AG09309 (cell line): ENCODE measurements at regions not wholly inside any gene's neighbourhood (a gene's known extent, or its start where the extent isn't known, plus 50 kb on each side); places are given as distances from the start of the nearest gene placed in this dataset.

Source experiments
- DNase-seq: peaks from one replicate; pipeline ENCODE4 v3.0.0-alpha.2; 2010; ENCODE audit warnings: low read depth
- H3K4me3 ChIP-seq: 2 replicates; pipeline ENCODE4 v1.5.1; 2011; ENCODE audit warnings: mild to moderate bottlenecking, low read depth, low read length, moderate library complexity; ENCODE audit not compliant: control insufficient read depth
- TF ChIP-seq, protein P1 (sequence below): IDR thresholded peaks from 2 replicates; pipeline ENCODE4 v1.5.1; 2011; ENCODE audit warnings: mild to moderate bottlenecking, low read depth, low read length, inconsistent platforms; ENCODE audit not compliant: insufficient read depth, control insufficient read depth; ENCODE audit errors: missing control alignments

DNA sequence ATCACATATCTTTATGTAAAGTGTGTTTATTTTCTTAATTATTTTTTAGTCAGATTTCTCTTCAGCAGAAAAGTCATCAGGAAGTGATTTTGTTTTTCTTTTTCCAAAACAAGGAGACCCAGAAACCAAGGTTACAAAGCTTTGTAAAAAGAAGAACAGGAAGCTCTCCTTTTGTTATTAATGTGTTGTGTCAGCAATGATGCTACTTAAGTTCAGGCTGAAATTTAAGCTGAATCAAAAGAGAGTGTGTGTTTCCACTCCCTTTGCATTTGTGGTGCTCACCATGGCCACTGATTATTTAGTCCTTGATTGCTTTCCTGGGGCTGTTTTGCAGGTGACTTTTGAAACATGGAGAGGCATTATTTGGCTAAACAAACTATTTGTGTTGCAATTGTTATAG is 155.3 kb upstream of the ATP2B1 start:
- H3K4me3 ChIP-seq, result no peak overlapping the region
- no peak for DNase-seq
- TF ChIP-seq, protein P1, sequence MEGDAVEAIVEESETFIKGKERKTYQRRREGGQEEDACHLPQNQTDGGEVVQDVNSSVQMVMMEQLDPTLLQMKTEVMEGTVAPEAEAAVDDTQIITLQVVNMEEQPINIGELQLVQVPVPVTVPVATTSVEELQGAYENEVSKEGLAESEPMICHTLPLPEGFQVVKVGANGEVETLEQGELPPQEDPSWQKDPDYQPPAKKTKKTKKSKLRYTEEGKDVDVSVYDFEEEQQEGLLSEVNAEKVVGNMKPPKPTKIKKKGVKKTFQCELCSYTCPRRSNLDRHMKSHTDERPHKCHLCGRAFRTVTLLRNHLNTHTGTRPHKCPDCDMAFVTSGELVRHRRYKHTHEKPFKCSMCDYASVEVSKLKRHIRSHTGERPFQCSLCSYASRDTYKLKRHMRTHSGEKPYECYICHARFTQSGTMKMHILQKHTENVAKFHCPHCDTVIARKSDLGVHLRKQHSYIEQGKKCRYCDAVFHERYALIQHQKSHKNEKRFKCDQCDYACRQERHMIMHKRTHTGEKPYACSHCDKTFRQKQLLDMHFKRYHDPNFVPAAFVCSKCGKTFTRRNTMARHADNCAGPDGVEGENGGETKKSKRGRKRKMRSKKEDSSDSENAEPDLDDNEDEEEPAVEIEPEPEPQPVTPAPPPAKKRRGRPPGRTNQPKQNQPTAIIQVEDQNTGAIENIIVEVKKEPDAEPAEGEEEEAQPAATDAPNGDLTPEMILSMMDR, result no peak

DNA sequence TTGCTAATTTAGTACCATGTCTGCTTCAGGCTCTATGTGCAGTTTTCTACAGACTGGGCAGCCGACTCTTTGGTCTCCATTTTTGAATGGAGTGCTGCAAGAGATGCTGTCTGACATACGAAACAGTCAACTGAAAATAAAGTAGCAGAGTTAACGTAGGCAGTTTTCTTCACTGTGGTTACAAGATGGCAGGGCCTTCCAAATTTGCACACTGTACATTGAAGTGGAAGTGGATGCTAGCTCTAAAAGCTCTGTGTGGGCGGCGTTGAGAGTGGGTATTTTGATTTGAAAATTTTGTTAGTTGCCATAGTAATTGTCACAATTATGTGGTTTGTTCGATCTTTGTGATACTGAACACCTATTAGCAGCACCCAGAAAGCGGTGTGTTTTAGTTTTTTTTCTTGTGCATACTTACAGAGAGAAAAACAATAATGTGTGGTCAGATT is 154.9 kb upstream of the ATP2B1 start:
- H3K4me3 ChIP-seq, result no peak overlapping the region
- DNase-seq, result no peak
- TF ChIP-seq, protein P1, result no peak

DNA sequence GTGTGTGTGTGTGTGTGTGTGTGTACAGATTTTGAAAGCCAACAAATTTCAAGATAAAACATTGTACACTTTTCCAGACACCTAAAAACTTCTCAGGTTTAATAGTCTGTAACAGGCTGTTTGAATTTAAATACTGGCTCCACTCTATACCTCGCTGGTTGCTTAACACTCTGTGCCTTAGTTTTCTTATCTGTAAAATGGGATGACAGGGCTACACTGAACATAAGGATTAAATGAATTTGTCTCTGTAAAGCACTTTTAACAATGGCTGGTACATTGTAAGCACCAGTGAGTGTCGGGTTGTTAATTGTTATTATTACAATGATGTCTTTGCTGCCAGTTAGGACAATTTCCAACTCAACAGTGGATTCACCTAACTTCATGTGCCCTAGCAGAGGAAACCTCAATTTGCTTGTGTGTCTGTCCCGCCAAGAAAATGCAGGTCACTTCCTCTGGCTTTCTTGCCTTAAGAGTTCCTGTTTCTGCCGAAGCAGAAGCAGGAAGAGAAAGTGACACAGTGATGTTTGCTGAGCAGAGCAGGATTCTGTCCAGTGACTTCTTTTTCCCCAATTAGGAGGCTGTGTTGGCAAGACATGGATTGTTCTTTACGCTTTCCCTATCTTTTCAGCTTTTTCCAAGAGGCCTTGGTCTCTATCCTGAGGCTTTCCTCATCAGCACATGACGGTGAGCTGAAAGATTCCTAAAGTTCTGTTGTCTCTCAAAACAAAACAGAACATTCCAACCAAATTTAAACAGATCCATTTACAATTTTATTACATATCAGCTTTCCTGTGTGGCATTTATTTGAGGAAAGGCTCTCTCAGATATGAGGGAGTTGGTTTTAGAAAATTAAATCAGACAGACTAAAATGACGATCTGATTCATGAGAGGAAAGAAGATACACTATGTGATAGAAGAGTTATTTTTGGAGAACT is 154.1 kb upstream of the ATP2B1 start:
- TF ChIP-seq, protein P1, result no peak
- DNase-seq, result no peak
- H3K4me3 ChIP-seq, result no peak overlapping the region

DNA sequence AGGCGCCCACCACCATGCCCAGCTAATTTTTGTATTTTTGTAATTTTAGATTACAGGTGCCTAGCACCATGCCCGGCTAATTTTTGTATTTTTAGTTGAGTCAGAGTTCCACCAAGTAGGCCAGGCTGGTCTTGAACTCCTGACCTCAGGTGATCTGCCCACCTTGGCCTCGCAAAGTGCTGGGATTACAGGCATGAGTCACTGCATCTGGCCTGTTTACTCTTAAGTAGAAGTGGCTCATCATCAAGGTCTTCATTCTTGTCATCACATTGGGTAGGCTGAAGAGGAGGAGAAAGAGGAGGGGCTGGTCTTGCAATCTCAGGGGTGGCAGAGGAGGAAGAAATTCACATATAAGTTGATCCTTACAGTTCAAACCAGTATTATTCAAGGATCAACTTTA is 152.4 kb upstream of the ATP2B1 start:
- TF ChIP-seq, protein P1, result no peak
- DNase-seq, result no peak
- no peak overlapping the region for H3K4me3 ChIP-seq

DNA sequence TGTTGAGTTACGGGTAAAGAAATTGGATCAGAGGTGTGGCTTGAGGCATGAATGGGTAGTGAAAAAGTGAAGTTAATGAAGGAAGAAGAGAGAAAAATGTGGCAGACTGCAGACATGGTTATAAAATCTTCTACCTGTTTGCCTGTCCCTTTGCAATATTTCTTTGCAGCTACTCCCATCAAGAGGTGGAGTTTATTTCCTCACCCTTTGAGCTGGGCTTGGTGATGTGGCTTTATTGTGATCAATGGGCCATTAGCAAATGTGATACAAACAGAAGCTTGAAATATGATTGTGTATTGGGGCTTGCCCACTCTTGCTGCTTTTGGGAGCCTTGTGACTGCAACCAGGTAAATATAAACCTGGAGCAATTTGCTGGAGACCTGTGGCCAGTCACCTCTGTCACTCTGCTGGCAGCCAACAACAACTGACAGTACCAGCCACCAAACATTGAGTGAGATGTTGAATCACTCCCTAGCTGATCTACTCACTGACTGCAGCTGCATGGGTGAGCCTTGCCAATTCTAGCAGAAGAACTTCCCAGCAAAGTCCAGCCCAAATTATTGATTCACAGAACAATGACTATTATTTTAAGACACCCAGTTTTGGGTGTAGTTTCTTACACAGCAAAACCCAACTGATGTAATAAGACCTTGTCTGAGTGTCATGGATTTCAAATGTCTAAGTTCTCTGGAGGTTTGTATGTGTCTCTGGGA is 151.0 kb upstream of the ATP2B1 start:
- TF ChIP-seq, protein P1, result no peak
- H3K4me3 ChIP-seq, result no peak overlapping the region
- DNase-seq, result no peak

DNA sequence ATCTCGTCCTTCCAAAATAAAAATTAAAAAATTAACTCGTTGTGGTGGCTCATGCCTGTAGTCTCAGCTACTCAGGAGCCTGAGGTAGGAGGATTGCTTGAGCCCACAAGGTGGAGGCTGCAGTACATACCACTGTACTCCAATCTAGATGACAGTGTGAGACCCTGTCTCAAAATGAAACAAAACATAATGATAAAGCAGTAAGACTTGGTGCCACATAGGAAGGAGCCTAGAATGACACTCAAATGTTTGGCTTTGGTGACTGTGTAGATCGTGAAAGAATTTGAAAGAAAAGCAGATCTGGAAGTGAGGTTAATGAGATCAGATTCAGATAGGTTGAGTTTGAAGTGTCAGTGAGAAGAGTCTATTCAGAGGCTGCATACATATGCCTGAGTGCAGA is 150.1 kb upstream of the ATP2B1 start:
- TF ChIP-seq, protein P1, result no peak
- H3K4me3 ChIP-seq, result no peak overlapping the region
- no peak for DNase-seq
